ENCODE measurements at regions not wholly inside any gene's neighbourhood (a gene's known extent, or its start where the extent isn't known, plus 50 kb on each side); places are given as distances from the start of the nearest gene placed in this dataset.

GRCh38 chr1:94714152-94714551 lies 106.0 kb upstream of the SLC44A3 start:
- Histone ChIP-seq H3K36me3 (ENCODE audit: control insufficient read depth, insufficient read depth, low read length) (no peaks in the 10 kb centered on the region), H3K9ac (ENCODE audit: low read length) (no peak overlapping the region), H3K27me3 (ENCODE audit: control insufficient read depth, insufficient read depth, low read length) (no peaks in the 10 kb centered on the region)

GRCh38 chr1:94713472-94714141 lies 106.5 kb upstream of the SLC44A3 start:
- H3K4me3 ChIP-seq (ENCODE audit: low read length) = no peak overlapping the region
- H3K9me3 ChIP-seq (ENCODE audit: control insufficient read depth, low read length) = no peaks in the 10 kb centered on the region
- H3K36me3 ChIP-seq (ENCODE audit: control insufficient read depth, insufficient read depth, low read length) = no peaks in the 10 kb centered on the region
- H3K4me1 ChIP-seq (ENCODE audit: control insufficient read depth, insufficient read depth, low read length) = peaks cover 5% of the 10 kb centered on the region
- H3K9ac ChIP-seq (ENCODE audit: low read length) = no peak overlapping the region
- no peaks in the 10 kb centered on the region for H3K27me3 ChIP-seq (ENCODE audit: control insufficient read depth, insufficient read depth, low read length)

More at GRCh38 chr1:94714152-94714551, 106.0 kb upstream of the SLC44A3 start:
- H3K4me1 ChIP-seq (ENCODE audit: control insufficient read depth, insufficient read depth, low read length) = peaks cover 5% of the 10 kb centered on the region
- H3K9me3 ChIP-seq (ENCODE audit: control insufficient read depth, low read length) = no peaks in the 10 kb centered on the region
- H3K4me3 ChIP-seq (ENCODE audit: low read length) = no peak overlapping the region

- H3K27me3 ChIP-seq (ENCODE audit: control insufficient read depth, insufficient read depth, low read length) = no peaks in the 10 kb centered on the region
- no peak overlapping the region for H3K4me3 ChIP-seq (ENCODE audit: low read length)
- H3K36me3 ChIP-seq (ENCODE audit: control insufficient read depth, insufficient read depth, low read length) = no peaks in the 10 kb centered on the region
- no peaks in the 10 kb centered on the region for H3K9me3 ChIP-seq (ENCODE audit: control insufficient read depth, low read length)
- H3K4me1 ChIP-seq (ENCODE audit: control insufficient read depth, insufficient read depth, low read length) = peaks cover 10% of the 10 kb centered on the region
- H3K9ac ChIP-seq (ENCODE audit: low read length) = no peak overlapping the region
These were observed 110.1 kb upstream of the SLC44A3 start for GRCh38 chr1:94709891-94710581.

GRCh38 chr1:94708811-94709210 lies 111.3 kb upstream of the SLC44A3 start:
- H3K36me3 ChIP-seq (ENCODE audit: control insufficient read depth, insufficient read depth, low read length) = no peaks in the 10 kb centered on the region
- peaks cover 10% of the 10 kb centered on the region for H3K4me1 ChIP-seq (ENCODE audit: control insufficient read depth, insufficient read depth, low read length)
- no peaks in the 10 kb centered on the region for H3K27me3 ChIP-seq (ENCODE audit: control insufficient read depth, insufficient read depth, low read length)
- H3K9me3 ChIP-seq (ENCODE audit: control insufficient read depth, low read length) = no peaks in the 10 kb centered on the region
- no peak overlapping the region for H3K9ac ChIP-seq (ENCODE audit: low read length)
- H3K4me3 ChIP-seq (ENCODE audit: low read length) = no peak overlapping the region

- Histone ChIP-seq H3K36me3 (ENCODE audit: control insufficient read depth, insufficient read depth, low read length) (no peaks in the 10 kb centered on the region), H3K4me1 (ENCODE audit: control insufficient read depth, insufficient read depth, low read length) (peaks cover 6% of the 10 kb centered on the region), H3K4me3 (ENCODE audit: low read length) (no peak overlapping the region), H3K27me3 (ENCODE audit: control insufficient read depth, insufficient read depth, low read length) (no peaks in the 10 kb centered on the region), H3K9ac (ENCODE audit: low read length) (no peak overlapping the region), H3K9me3 (ENCODE audit: control insufficient read depth, low read length) (no peaks in the 10 kb centered on the region)
These were observed 111.9 kb upstream of the SLC44A3 start for GRCh38 chr1:94708299-94708685.

- Histone ChIP-seq H3K36me3 (ENCODE audit: control insufficient read depth, insufficient read depth, low read length) (no peaks in the 10 kb centered on the region), H3K9ac (ENCODE audit: low read length) (no peak overlapping the region), H3K9me3 (ENCODE audit: control insufficient read depth, low read length) (no peaks in the 10 kb centered on the region), H3K27me3 (ENCODE audit: control insufficient read depth, insufficient read depth, low read length) (no peaks in the 10 kb centered on the region), H3K4me1 (ENCODE audit: control insufficient read depth, insufficient read depth, low read length) (peaks cover 5% of the 10 kb centered on the region), H3K4me3 (ENCODE audit: low read length) (no peak overlapping the region)
These were observed 112.5 kb upstream of the SLC44A3 start for GRCh38 chr1:94707321-94708298.

GRCh38 chr1:94702442-94702815 lies 117.7 kb upstream of the SLC44A3 start:
- Histone ChIP-seq H3K27me3 (ENCODE audit: control insufficient read depth, insufficient read depth, low read length) (no peaks in the 10 kb centered on the region), H3K36me3 (ENCODE audit: control insufficient read depth, insufficient read depth, low read length) (no peaks in the 10 kb centered on the region), H3K4me1 (ENCODE audit: control insufficient read depth, insufficient read depth, low read length) (peaks cover 34% of the 10 kb centered on the region), H3K9me3 (ENCODE audit: control insufficient read depth, low read length) (no peaks in the 10 kb centered on the region), H3K4me3 (ENCODE audit: low read length) (no peak overlapping the region), H3K9ac (ENCODE audit: low read length) (no peak overlapping the region)

GRCh38 chr1:94701796-94702441 lies 118.2 kb upstream of the SLC44A3 start:
- Histone ChIP-seq H3K27me3 (ENCODE audit: control insufficient read depth, insufficient read depth, low read length) (no peaks in the 10 kb centered on the region), H3K4me3 (ENCODE audit: low read length) (no peak overlapping the region), H3K36me3 (ENCODE audit: control insufficient read depth, insufficient read depth, low read length) (no peaks in the 10 kb centered on the region), H3K4me1 (ENCODE audit: control insufficient read depth, insufficient read depth, low read length) (peaks cover 34% of the 10 kb centered on the region), H3K9me3 (ENCODE audit: control insufficient read depth, low read length) (no peaks in the 10 kb centered on the region), H3K9ac (ENCODE audit: low read length) (no peak overlapping the region)

GRCh38 chr1:94698759-94699502 lies 121.2 kb upstream of the SLC44A3 start:
- H3K4me3 ChIP-seq (ENCODE audit: low read length) = no peak overlapping the region
- H3K27me3 ChIP-seq (ENCODE audit: control insufficient read depth, insufficient read depth, low read length) = no peaks in the 10 kb centered on the region
- H3K4me1 ChIP-seq (ENCODE audit: control insufficient read depth, insufficient read depth, low read length) = peaks cover 28% of the 10 kb centered on the region
- H3K9me3 ChIP-seq (ENCODE audit: control insufficient read depth, low read length) = no peaks in the 10 kb centered on the region
- H3K36me3 ChIP-seq (ENCODE audit: control insufficient read depth, insufficient read depth, low read length) = no peaks in the 10 kb centered on the region
- no peak overlapping the region for H3K9ac ChIP-seq (ENCODE audit: low read length)

GRCh38 chr1:94698356-94698755 lies 121.8 kb upstream of the SLC44A3 start:
- no peaks in the 10 kb centered on the region for H3K9me3 ChIP-seq (ENCODE audit: control insufficient read depth, low read length)
- no peaks in the 10 kb centered on the region for H3K27me3 ChIP-seq (ENCODE audit: control insufficient read depth, insufficient read depth, low read length)
- H3K4me3 ChIP-seq (ENCODE audit: low read length) = no peak overlapping the region
- H3K4me1 ChIP-seq (ENCODE audit: control insufficient read depth, insufficient read depth, low read length) = peaks cover 28% of the 10 kb centered on the region
- no peaks in the 10 kb centered on the region for H3K36me3 ChIP-seq (ENCODE audit: control insufficient read depth, insufficient read depth, low read length)
- H3K9ac ChIP-seq (ENCODE audit: low read length) = no peak overlapping the region

- Histone ChIP-seq H3K36me3 (ENCODE audit: control insufficient read depth, insufficient read depth, low read length) (no peaks in the 10 kb centered on the region), H3K4me1 (ENCODE audit: control insufficient read depth, insufficient read depth, low read length) (peaks cover 28% of the 10 kb centered on the region)
These were observed 122.3 kb upstream of the SLC44A3 start for GRCh38 chr1:94697839-94698238.

More at GRCh38 chr1:94697839-94698238, 122.3 kb upstream of the SLC44A3 start:
- Histone ChIP-seq H3K27me3 (ENCODE audit: control insufficient read depth, insufficient read depth, low read length) (no peaks in the 10 kb centered on the region), H3K4me3 (ENCODE audit: low read length) (no peak overlapping the region), H3K9ac (ENCODE audit: low read length) (no peak overlapping the region), H3K9me3 (ENCODE audit: control insufficient read depth, low read length) (no peaks in the 10 kb centered on the region)

Data from mucosa of stomach (tissue), 1 donor.